Activated CD4-positive, alpha-beta T cell treated with anti-CD3 and anti-CD28 coated beads, Interleukin-2, Interleukin-6, amounts not matched to agents 100 ng/mL and 50 ng/mL, durations not matched to agents 16 hours and 8 hours (primary cell): ENCODE measurements at regions not wholly inside any gene's neighbourhood (a gene's known extent, or its start where the extent isn't known, plus 50 kb on each side); places are given as distances from the start of the nearest gene placed in this dataset.
A peak's percentile ranks its signal among the peaks of the same experiment; 100 is the strongest.
"Not testable (repeated sequence)": the region's sequence is repeated elsewhere in the genome, so short reads cannot be mapped to it uniquely, and the experiment has no call there.

Experiments used
- DNase-seq: peaks from one replicate; pipeline ENCODE4 v3.0.0-alpha.2; 2020

- DNase-seq = no peak
Measured at GRCh38 chr5:166062719-166063118, 2228.7 kb upstream of the WWC1 start.

- DNase-seq = no peak
Measured at GRCh38 chr5:166063261-166063660, 2228.2 kb upstream of the WWC1 start.

GRCh38 chr5:166068547-166069335, 2222.7 kb upstream of the WWC1 start:
- DNase-seq = no peak

GRCh38 chr5:166073901-166074581, 2217.4 kb upstream of the WWC1 start:
- no peak for DNase-seq

- no peak for DNase-seq
Measured at GRCh38 chr5:166074582-166075481, 2216.6 kb upstream of the WWC1 start.

GRCh38 chr5:166083183-166083959, 2208.1 kb upstream of the WWC1 start:
- DNase-seq = no peak

- DNase-seq = no peak
Measured at GRCh38 chr5:166086568-166086967, 2204.9 kb upstream of the WWC1 start.

GRCh38 chr5:166088389-166089039, 2202.9 kb upstream of the WWC1 start:
- no peak for DNase-seq

GRCh38 chr5:166091931-166092330, 2199.5 kb upstream of the WWC1 start:
- DNase-seq = no peak

- no peak for DNase-seq
Measured at GRCh38 chr5:166093312-166093711, 2198.1 kb upstream of the WWC1 start.

GRCh38 chr5:166102947-166103346, 2188.5 kb upstream of the WWC1 start:
- DNase-seq = no peak

- DNase-seq = no peak
Measured at GRCh38 chr5:166111021-166111420, 2180.4 kb upstream of the WWC1 start.

- no peak for DNase-seq
Measured at GRCh38 chr5:166117072-166118066, 2174.1 kb upstream of the WWC1 start.

- DNase-seq = no peak
Measured at GRCh38 chr5:166119506-166119905, 2171.9 kb upstream of the WWC1 start.

GRCh38 chr5:166123717-166124116, 2167.7 kb upstream of the WWC1 start:
- no peak for DNase-seq

GRCh38 chr5:166127766-166128570, 2163.5 kb upstream of the WWC1 start:
- DNase-seq = peak; percentile 5

- DNase-seq = not testable (repeated sequence)
Measured at GRCh38 chr5:166145107-166145506, 2146.3 kb upstream of the WWC1 start.

GRCh38 chr5:166163996-166164610, 2127.3 kb upstream of the WWC1 start:
- DNase-seq = no peak

GRCh38 chr5:166165596-166165995, 2125.8 kb upstream of the WWC1 start:
- no peak for DNase-seq
